Neural cell (in vitro differentiated cells): ENCODE measurements at regions not wholly inside any gene's neighbourhood (a gene's known extent, or its start where the extent isn't known, plus 50 kb on each side); places are given as distances from the start of the nearest gene placed in this dataset.

Experiments
- H2AFZ ChIP-seq: fragments of 200-600, 300-800 bp; sonication (generic), shearing (Covaris generic); 2 replicates; pipeline ENCODE4 v1.6.0; 2014; ENCODE audit warnings: low read depth, mild to moderate bottlenecking, antibody characterized with exemption, low read length, moderate library complexity
- H3F3A ChIP-seq: fragments of 200-600 bp; shearing (Covaris generic); 2 replicates; pipeline ENCODE4 v1.6.1; 2016; ENCODE audit warnings: mild to moderate bottlenecking, moderate library complexity, mixed read lengths, antibody characterized with exemption, low read length; ENCODE audit not compliant: insufficient read depth, poor library complexity, severe bottlenecking
- H3K27ac ChIP-seq: fragments of 200-600, 300-800 bp; sonication (generic), shearing (Covaris generic); 2 replicates; pipeline ENCODE4 v1.5.1; 2014; ENCODE audit warnings: mild to moderate bottlenecking, low read length, moderate library complexity
- H3K27me3 ChIP-seq: fragments of 300-800, 200-600 bp; sonication (generic), shearing (Covaris generic); 2 replicates; pipeline ENCODE4 v1.6.0; 2014; ENCODE audit warnings: mild to moderate bottlenecking, low read depth, low read length, moderate library complexity; ENCODE audit not compliant: insufficient read depth
- H3K36me3 ChIP-seq: fragments of 300-800, 200-600 bp; sonication (generic), shearing (Covaris generic); 2 replicates; pipeline ENCODE4 v1.5.1; 2014; ENCODE audit warnings: mild to moderate bottlenecking, antibody characterized with exemption, low read length, moderate library complexity; ENCODE audit not compliant: insufficient read depth
- H3K4me2 ChIP-seq: fragments of 300-800, 200-600 bp; sonication (generic), shearing (Covaris generic); 2 replicates; pipeline ENCODE4 v1.6.0; 2014; ENCODE audit warnings: mild to moderate bottlenecking, low read length
- H3K4me3 ChIP-seq: fragments of 300-800, 200-600 bp; sonication (generic), shearing (Covaris generic); 2 replicates; pipeline ENCODE4 v1.5.1; 2014; ENCODE audit warnings: mild to moderate bottlenecking, low read length, moderate library complexity
- H3K79me2 ChIP-seq: fragments of 200-600 bp; shearing (Covaris generic); replicated peaks from 2 replicates; pipeline ENCODE4 v1.6.0; 2014; ENCODE audit warnings: mild to moderate bottlenecking, low read length, moderate library complexity; ENCODE audit not compliant: insufficient read depth
- H3K9ac ChIP-seq: fragments of 300-800, 200-600 bp; sonication (generic), shearing (Covaris generic); 2 replicates; pipeline ENCODE4 v1.6.1; 2016; ENCODE audit warnings: mild to moderate bottlenecking, low read length, mixed read lengths
- H3K9me2 ChIP-seq: fragments of 200-600 bp; shearing (Covaris generic); 2 replicates; pipeline ENCODE4 v1.6.1; 2016; ENCODE audit warnings: mild to moderate bottlenecking, low read length, mixed read lengths; ENCODE audit not compliant: insufficient read depth
- H3K9me3 ChIP-seq: fragments of 200-600, 300-800 bp; sonication (generic), shearing (Covaris generic); 2 replicates; pipeline ENCODE4 v1.6.1; 2016; ENCODE audit warnings: mild to moderate bottlenecking, mixed run types, low read length, moderate library complexity, mixed read lengths
- H4K20me1 ChIP-seq: fragments of 200-600 bp; shearing (Covaris generic); 2 replicates; pipeline ENCODE4 v1.6.1; 2016; ENCODE audit warnings: mild to moderate bottlenecking, mixed run types; ENCODE audit not compliant: insufficient read depth
- CTCF ChIP-seq: fragments of 450-650 bp; IDR thresholded peaks from 2 replicates; pipeline ENCODE4 v1.5.1; 2014; ENCODE audit warnings: antibody characterized with exemption, mild to moderate bottlenecking, moderate library complexity; ENCODE audit not compliant: poor library complexity, severe bottlenecking
- EP300 ChIP-seq: fragments of 450-650 bp; conservative IDR thresholded peaks from 2 replicates; pipeline ENCODE4 v1.6.1; 2014; ENCODE audit warnings: antibody characterized with exemption, mild to moderate bottlenecking, moderate library complexity; ENCODE audit not compliant: poor library complexity, severe bottlenecking
- EZH2 ChIP-seq: fragments of 200-600, 300-800 bp; shearing (Covaris generic), sonication (generic); IDR thresholded peaks from 2 replicates; pipeline ENCODE4 v1.6.1; 2014; ENCODE audit warnings: antibody characterized with exemption, low read length, borderline replicate concordance, mild to moderate bottlenecking; ENCODE audit not compliant: insufficient read depth, poor library complexity, severe bottlenecking
- MXI1 ChIP-seq: fragments of 450-650 bp; conservative IDR thresholded peaks from 2 replicates; pipeline ENCODE4 v1.6.1; 2014; ENCODE audit warnings: antibody characterized with exemption, mild to moderate bottlenecking; ENCODE audit not compliant: poor library complexity, severe bottlenecking
- POLR2AphosphoS5 ChIP-seq: IDR thresholded peaks from 2 replicates; pipeline ENCODE4 v1.6.1; 2012
- TAF1 ChIP-seq: IDR thresholded peaks from 2 replicates; pipeline ENCODE4 v1.6.1; 2012; ENCODE audit warnings: low read depth
- TF ChIP-seq, protein P1 (sequence below): IDR thresholded peaks from 2 replicates; pipeline ENCODE4 v1.6.1; 2012; ENCODE audit warnings: borderline replicate concordance

- Histone ChIP-seq H3K4me2 (no peak overlapping the region), H3F3A (no peaks in the 10 kb centered on the region), H3K9ac (no peak overlapping the region), H3K9me3 (no peaks in the 10 kb centered on the region), H3K27ac (no peak overlapping the region), H3K27me3 (no peaks in the 10 kb centered on the region), H3K9me2 (no peaks in the 10 kb centered on the region), H3K79me2 (no peaks in the 10 kb centered on the region), H3K36me3 (no peaks in the 10 kb centered on the region), H4K20me1 (no peaks in the 10 kb centered on the region), H3K4me3 (no peak overlapping the region), H2AFZ (no peak overlapping the region)
- TF ChIP-seq, protein P1, sequence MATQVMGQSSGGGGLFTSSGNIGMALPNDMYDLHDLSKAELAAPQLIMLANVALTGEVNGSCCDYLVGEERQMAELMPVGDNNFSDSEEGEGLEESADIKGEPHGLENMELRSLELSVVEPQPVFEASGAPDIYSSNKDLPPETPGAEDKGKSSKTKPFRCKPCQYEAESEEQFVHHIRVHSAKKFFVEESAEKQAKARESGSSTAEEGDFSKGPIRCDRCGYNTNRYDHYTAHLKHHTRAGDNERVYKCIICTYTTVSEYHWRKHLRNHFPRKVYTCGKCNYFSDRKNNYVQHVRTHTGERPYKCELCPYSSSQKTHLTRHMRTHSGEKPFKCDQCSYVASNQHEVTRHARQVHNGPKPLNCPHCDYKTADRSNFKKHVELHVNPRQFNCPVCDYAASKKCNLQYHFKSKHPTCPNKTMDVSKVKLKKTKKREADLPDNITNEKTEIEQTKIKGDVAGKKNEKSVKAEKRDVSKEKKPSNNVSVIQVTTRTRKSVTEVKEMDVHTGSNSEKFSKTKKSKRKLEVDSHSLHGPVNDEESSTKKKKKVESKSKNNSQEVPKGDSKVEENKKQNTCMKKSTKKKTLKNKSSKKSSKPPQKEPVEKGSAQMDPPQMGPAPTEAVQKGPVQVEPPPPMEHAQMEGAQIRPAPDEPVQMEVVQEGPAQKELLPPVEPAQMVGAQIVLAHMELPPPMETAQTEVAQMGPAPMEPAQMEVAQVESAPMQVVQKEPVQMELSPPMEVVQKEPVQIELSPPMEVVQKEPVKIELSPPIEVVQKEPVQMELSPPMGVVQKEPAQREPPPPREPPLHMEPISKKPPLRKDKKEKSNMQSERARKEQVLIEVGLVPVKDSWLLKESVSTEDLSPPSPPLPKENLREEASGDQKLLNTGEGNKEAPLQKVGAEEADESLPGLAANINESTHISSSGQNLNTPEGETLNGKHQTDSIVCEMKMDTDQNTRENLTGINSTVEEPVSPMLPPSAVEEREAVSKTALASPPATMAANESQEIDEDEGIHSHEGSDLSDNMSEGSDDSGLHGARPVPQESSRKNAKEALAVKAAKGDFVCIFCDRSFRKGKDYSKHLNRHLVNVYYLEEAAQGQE, result no peak
- TF ChIP-seq CTCF (no peak), MXI1 (no peak), EZH2 (no peak), EP300 (no peak), TAF1 (no peak), POLR2AphosphoS5 (no peak)
Measured at GRCh38 chr9:115494393-115494792, 376.4 kb upstream of the TNC start.

DNA sequence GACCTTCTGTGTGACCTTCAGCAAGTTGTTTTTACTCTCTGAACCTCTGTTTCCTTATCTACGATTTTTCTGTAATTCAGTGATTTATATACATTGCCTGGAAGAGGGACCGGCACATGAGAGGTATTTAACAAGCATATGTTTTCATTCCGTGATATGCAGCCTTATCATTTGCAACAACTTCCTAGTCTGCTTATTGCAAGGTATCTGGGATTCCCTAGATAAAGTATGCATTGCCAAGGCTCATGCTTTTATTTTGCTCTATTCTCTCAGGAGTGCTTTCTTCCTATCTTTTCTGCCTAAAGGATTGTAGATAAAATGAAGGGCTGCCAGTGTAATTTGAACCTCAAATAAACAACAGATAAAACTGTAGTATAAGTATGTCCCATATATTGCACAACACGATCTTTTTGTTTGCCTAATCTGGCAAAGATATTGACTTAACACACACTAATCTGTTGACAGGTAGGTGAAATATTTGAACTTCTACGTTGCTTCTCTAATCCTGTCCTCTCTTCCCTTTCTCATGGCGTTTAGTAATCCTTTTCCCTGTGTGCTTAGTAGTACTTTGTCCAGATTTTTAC, 377.2 kb upstream of the TNC start:
- Histone ChIP-seq H3K9me2 (no peaks in the 10 kb centered on the region), H3K79me2 (no peaks in the 10 kb centered on the region), H3K9ac (no peak overlapping the region), H4K20me1 (no peaks in the 10 kb centered on the region), H2AFZ (no peak overlapping the region), H3K27me3 (no peaks in the 10 kb centered on the region), H3K9me3 (no peaks in the 10 kb centered on the region), H3K27ac (no peak overlapping the region), H3K4me2 (no peak overlapping the region), H3K36me3 (no peaks in the 10 kb centered on the region), H3F3A (no peaks in the 10 kb centered on the region), H3K4me3 (no peak overlapping the region)
- TF ChIP-seq, protein P1, result no peak
- TF ChIP-seq CTCF, result no peak
